ENCODE measurements at regions not wholly inside any gene's neighbourhood (a gene's known extent, or its start where the extent isn't known, plus 50 kb on each side); places are given as distances from the start of the nearest gene placed in this dataset.

DNA sequence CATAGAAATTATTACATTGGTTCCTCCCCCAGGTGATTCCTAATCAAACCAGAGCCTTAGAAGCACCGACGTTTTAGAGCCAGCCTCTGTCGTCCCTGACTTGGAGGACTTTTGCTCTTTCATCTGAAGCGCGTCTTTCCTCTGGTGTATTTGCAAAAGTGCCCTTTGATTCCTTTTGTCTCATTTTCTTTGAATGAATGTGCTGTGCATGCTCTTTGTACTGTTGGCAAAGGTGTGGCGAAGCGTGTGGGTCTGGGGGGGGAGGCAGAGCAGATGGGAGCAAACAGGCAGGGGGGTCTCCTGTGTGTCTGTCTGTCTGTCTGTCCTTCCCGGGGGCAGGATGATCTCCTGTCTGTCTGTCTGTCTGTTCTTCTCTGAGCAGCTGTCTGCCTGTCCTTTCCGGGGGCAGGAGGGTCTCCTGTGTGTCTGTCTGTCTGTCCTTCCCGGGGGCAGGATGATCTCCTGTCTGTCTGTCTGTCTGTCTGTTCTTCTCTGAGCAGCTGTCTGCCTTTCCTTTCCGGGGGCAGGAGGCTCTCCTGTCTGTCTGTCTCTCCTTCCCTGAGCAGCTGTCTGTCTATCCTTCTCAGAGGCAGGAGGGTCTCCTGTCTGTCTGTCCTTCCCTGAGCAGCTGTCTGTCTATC is 205.5 kb upstream of the MYT1L start:
- TF ChIP-seq, protein P1, sequence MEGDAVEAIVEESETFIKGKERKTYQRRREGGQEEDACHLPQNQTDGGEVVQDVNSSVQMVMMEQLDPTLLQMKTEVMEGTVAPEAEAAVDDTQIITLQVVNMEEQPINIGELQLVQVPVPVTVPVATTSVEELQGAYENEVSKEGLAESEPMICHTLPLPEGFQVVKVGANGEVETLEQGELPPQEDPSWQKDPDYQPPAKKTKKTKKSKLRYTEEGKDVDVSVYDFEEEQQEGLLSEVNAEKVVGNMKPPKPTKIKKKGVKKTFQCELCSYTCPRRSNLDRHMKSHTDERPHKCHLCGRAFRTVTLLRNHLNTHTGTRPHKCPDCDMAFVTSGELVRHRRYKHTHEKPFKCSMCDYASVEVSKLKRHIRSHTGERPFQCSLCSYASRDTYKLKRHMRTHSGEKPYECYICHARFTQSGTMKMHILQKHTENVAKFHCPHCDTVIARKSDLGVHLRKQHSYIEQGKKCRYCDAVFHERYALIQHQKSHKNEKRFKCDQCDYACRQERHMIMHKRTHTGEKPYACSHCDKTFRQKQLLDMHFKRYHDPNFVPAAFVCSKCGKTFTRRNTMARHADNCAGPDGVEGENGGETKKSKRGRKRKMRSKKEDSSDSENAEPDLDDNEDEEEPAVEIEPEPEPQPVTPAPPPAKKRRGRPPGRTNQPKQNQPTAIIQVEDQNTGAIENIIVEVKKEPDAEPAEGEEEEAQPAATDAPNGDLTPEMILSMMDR (IDR thresholded peaks at IDR 0.05 in 8 of 11, conservative IDR thresholded peaks at IDR 0.05 in 3 of 11) = no peak
- no peak for TF ChIP-seq POLR2AphosphoS5 (IDR thresholded peaks at IDR 0.05)

Measured in spleen (tissue), 7 donors.